DMS53 treated with DMSO at 0.1 percent for 48 hours (cell line): ENCODE measurements at regions not wholly inside any gene's neighbourhood (a gene's known extent, or its start where the extent isn't known, plus 50 kb on each side); places are given as distances from the start of the nearest gene placed in this dataset.
"Not testable (repeated sequence)": the region's sequence is repeated elsewhere in the genome, so short reads cannot be mapped to it uniquely, and the experiment has no call there.

ENCODE experiments used
- DNase-seq: peaks from one replicate; lab custom pipeline; 2025; ENCODE audit not compliant: unreplicated experiment; lab: John Stamatoyannopoulos, UW

DNA sequence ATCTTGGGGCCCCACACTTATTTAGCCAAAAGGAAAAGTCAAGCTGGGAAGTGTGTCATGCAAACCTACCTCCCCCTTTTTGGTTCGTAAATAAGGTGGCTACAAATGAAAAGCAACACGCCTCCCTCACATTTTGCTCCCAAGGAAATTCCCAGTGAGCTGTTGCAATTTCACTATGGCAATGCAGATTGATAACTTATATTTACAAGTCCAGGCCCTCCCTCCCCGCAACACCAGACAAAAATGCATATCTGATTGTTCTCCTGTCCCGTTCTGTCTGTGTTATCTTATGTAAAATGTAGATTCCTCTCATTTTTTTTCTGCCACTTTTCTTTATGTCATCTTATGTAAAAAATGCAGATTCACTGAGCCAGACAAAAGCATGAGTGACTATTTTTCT, 1305.3 kb downstream of the SLITRK5 start:
- no peak for DNase-seq

DNA sequence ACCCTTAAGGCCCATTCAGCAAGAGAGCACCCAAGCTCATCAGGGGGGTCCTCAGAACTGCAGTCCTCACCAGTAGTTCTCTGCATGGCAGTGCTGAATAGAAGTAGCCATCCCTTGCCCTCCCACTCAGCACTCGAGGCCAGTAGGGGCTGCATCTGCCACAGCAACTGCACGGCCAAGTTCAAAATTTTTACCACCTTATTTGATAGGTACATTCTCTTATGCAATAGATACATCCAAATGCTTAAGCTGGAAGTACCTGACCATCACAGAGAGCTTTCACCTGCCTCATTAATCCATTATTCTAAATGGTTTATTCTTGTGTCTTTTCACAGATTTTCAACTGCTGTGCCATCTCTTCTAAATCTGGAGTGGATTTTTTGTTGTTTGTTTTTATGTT, 1307.4 kb downstream of the SLITRK5 start:
- DNase-seq: no peak

DNA sequence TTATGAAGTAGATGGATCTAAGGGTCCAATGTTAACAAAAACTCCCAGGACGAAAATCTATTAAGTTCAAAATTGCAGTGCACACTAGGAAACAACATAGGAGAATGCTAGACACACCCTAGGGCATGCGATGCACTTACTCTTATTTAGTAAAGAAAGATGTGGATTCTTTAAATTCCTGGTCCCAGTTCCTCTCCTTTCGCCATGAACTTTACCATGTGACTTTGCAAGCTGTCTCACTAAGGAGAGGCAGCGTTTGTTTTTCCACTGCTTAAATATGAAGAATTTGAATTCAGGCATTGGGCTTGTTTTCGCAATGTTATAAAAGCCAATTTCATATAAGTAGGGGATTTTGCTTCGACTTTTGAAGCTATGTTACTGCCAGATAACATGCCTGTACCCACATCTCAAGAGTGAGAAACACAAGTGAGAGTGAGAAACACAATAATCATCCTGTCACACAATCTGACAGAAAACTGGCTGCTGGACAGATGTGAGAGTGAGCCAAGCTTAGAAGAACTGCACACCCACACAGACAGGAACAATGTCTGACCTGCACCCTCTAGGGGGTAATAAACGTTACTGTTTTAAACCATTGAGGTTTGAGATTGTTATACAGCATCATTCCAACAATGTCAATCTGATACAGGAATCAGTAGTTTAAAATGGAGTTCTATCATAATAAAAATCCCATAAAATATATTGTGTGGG, 1308.4 kb downstream of the SLITRK5 start:
- no peak for DNase-seq

DNA sequence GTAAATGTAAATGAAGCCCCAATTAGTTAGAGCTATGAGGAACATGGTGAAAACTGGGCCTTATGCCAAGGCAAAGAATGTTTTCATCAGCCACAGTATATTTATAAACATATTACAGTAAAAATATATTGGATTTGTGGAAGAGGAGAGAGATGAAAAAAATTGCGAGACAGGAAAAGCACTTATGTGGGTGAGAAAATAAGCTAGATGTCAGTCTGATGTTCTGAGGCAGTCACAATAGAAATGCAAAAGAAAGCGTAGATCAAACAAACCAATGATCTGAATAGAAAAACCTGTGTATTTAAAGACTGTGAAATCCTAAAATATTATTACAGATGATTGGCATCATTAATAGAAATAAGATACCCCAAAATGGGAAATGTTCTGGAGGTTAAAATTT, 1332.5 kb downstream of the SLITRK5 start:
- DNase-seq: no peak

DNA sequence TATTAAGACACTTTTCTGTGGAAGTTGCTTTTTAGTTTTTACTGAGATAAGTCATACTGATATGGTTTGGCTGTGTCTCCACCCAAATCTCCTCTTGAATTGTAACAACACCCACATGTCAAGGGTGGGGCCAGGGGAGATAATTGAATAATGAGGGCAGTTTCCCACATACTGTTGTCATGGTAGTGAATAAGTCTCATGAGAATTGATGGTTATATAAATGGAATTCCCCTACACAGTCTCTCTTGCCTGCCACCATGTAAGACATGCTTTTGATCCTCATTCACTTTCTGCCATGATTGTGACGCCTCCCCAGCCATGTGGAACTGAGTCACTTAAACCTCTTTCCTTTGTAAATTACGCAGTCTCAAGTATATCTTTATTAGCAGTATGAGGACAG, 1340.4 kb downstream of the SLITRK5 start:
- no peak for DNase-seq

DNA sequence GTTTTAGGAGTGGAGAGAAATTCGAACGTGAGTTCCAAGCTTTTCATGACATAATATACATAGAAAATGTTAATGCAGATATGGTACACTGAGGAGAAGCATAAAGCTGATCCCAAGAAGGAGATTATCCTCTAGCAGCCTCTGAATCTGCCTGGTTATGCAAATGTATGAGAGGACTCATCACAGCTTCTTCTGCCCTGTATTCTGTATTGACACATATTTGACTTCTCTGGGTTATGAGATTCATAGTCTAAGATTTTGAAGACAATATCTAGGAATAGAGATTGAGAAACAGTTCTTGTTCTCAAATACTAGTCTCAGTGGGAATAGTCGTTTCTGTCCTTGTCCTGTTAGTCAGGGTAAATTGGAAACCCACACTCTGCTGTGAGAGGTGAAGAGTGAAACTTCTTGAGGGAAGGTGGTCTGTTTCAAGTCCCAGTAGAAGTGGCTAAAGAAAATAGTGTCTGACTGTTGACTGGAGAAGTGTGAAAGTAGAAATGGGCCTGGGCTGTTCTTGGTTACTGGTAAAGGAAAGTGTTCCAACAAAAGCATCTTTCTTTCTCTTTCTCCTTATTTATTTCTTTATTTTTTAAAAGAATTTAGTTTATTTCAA, 1356.6 kb downstream of the SLITRK5 start:
- no peak for DNase-seq

DNA sequence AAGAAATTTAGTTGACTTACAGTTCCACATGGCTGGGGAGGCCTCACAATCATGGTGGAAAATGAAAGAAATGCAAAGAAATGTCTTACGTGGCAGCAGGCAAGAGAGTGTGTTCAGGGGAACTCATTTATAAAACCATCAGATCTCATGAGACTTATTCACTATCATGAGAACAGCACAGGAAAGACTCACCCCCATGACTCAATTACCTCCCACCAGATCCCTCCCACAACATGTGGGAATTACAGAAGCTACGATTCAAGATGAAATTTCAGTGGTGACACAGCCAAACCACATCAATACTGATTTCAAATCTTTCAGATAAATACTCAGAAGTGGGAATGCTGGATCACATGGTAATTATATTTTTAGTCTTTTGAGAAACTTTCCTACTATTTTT, 1357.9 kb downstream of the SLITRK5 start:
- no peak for DNase-seq

DNA sequence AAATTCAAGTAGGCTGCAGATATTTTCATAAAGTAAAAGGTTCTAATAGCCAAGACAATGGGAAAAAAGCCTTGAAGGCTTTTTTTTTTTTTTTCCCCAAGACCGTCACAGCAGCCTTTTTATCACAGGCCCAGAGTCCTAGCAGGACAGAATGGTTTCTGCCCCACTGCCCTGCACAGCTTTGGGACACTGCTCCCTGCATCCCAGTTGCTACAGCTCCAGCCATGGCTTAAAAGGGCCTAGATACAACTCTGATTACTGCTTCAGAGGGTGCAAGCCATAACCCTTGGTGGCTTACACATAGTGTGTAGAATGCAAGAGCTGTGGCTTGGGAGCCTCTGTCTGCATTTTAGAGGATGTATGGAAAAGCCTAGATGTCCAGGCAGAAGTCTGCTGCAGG, 1362.8 kb downstream of the SLITRK5 start:
- no peak for DNase-seq

DNA sequence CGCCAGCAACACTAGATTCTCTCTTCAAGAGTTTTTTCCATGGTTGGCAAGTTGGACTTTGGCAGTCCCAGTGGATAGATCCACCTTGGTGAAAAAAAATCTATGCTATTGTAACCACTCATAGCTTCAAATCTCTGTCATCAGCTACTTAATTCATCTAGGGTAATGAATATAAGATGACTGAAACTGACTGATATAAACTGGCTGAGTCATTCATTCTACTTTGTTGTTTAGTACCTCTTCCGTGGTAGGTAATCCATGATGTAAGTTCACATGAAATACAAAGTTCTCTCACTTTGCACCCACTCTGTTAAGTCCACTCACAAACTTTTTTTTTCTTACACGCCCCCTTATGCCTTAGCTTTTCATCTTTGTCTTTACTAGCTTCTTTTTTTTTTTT, 1381.5 kb downstream of the SLITRK5 start:
- DNase-seq: no peak

DNA sequence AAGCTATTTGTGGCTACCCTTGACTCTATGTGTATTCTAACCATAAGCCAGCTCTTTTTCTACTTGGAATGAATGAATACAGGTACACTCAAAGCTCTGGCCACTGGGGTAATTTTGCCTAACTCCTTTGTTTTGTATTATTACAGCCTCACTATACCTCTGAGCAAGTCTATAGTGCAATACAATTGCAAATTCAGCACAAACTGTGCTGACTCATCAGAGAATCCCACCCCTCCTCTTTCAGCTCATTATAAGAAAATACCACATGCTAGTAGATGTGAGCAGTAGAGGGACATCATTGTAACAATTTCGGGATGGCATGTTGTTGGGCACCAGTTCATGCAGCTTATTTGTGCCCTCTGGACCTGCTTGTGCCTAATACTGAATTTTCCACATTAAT, 1382.2 kb downstream of the SLITRK5 start:
- DNase-seq: no peak

DNA sequence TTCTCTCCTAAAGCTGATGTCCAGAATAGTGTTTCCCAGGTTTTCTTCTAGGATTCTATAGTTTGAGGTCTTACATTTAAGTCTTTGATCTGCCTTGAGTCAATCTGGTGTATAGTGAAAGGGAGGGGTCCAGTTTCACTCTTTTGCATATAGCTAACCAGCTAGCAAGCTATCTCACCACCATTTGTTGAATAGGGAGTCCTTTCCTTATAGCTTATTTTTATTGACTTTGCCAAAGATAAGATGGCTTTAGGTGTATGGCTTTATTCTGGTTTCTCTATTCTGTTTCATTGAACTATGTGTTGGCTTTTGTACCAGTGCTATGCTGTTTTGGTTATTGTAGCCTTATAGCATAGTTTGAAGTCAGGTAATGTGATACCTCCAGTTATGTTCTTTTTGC, 1386.1 kb downstream of the SLITRK5 start:
- no peak for DNase-seq

DNA sequence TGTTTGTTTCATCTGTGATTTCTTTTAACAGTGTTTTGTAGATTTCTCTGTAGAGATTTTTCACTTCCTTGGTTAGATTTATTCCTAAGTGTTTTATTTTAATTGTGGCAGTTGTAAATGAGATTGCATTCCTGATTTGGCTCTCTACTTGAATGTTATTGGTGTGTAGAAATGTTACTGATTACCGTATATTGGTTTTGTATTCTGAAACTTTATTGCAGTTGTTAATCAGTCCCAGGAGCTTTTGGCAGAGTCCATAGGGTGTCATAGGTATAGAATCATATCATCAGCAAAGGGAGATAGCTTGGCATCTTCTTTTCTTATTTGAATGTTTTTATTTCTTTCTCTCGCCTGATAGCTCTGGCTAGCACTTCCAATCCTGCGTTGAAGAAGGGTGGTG, 1386.7 kb downstream of the SLITRK5 start:
- no peak for DNase-seq

DNA sequence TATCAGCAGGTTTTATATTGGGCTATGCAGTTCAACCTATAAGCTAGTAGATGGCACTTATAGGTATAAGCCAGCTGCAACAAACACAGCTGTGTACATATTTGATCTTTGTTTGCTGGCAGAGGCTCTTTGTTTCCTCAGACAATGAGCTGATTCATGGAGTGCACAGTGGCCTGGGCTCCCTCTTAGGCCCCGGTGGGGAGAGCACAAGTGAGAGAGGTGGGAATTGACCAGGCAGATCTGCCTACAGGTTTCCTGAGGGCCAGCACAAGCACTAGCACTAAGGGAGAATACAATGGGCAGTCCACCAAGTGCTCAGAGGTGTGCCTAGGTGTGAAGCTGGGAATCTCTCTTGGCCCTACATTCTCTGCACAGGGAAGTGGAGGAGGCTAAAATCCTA, 1390.7 kb downstream of the SLITRK5 start:
- DNase-seq: peak; percentile 71

DNA sequence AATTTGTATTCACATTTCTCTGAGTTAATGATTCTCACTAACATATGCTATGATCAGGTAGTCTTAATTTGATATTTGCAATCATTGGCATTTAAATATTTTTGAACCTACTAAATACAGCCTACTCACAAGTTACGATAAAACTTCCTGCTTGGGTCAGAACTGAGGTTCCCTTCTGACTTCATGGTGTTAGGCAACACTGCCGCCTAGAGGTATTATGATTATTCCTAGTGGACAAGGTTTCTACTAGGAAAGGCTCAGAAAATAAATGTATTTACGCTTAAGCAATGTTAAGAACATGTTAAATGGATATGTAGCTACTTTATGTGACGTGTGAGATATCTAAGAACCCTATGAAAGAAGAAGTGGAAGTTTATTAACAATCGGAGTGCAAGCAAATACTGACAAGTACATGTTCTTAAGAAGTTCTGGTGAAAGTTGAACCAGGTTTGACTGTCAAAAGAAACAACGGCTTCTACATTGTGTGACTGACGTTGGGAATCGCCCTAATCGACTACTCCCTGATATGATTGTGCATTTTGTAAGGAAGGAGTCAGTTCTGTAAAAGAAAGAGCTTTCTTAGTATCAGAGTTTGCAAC, 1395.8 kb downstream of the SLITRK5 start:
- DNase-seq: peak; percentile 12

DNA sequence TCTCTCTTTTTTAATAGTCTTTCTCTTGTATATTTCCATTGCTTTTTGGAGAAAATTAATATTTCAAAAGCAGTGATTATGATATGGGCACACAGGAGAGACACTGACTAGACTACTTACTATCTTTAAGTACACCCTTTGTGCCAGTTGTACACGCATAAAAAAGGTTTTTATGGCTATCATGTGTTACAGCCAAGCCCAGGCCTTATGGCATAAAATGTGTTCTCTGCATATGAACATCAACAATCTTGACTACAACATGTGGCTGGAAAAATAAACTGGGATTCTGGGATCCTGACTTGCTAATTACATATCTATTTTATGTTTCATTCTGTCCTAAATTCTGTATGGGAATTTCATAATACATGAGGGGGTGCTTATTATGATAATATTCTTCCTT, 1401.8 kb downstream of the SLITRK5 start:
- no peak for DNase-seq

DNA sequence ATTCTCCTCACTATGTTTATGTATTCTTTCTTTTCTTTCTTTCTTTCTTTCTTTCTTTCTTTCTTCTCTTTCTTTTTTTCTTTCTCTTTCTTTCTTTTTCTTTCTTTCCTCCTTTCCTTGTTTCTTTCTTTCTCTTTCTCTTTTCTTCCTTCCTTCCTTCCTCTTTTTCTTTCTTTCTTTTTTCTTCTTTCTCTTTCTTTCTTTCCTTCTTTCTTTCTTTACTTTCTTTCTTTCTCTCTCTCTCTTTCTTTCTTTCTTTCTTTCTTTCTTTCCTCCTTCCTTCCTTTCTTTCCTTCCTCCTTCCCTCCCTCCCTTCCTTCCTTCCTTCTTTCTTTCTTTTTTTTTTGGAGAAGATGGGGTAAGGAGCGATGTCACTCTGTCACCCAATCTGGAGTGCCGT, 1405.5 kb downstream of the SLITRK5 start:
- no peak for DNase-seq

DNA sequence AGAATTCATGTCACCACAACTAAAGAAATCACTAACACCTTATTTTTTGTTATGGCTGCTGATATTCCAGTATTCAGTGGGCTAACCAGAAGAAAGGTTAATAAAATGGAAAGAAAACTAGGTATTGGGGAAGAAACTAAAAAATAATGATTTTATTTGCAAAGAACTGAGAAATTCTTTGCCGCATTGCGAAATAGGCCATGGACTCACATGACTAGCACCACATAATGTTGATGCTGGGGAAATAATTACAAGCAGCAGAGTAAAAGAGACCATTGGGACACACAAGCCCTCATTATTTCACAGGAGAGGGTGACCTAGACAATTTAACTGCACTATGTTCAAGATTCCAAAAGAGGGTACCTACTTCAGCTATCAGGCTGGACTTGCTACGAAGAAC, 1411.5 kb downstream of the SLITRK5 start:
- DNase-seq: no peak

DNA sequence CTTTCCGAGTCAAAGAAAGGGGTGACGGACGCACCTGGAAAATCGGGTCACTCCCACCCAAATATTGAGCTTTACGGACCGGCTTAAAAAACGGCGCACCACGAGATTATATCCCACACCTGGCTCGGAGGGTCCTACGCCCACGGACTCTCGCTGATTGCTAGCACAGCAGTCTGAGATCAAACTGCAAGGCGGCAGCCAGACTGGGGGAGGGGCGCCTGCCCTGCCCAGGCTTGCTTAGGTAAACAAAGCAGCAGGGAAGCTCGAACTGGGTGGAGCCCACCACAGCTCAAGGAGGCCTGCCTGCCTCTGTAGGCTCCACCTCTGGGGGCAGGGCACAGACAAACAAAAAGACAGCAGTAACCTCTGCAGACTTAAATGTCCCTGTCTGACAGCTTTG, 1416.9 kb downstream of the SLITRK5 start:
- DNase-seq: not testable (repeated sequence)

DNA sequence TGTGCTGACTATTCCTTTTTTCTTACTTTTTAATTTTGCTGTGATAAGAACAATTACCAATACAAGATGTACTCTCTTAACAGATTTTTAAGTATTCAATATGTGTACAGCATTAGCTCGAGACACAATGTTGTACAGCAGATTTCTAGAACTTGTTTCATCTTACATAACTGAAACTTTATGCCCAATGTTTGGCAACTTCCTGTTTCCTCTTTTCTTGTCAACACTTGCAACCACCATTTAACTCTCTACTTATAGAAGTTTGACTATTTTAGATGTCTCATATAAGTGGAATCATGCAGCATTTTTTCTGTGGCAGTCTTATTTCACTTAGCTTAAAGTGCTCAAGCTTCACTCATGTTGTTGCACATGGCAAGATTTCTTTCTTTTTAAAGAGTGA, 1426.8 kb downstream of the SLITRK5 start:
- no peak for DNase-seq

DNA sequence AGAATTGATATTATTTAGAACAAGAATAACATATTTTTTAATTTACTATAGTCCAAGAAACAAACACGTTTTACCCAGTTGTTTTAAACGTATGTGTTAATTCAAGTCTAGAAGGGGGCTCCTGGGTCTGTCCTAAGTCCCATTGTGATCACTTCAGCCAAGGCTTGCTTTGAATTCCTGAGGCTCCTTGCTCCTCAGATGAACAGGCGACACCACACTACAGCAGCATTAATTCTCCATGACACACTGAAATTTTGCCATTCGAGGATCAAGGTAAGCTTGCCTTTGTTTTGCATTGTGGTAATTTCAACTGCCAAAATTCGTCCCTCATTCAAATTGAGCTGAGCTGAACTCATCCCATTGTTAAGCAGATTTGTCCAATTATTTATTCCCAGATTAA, 1442.6 kb downstream of the SLITRK5 start:
- DNase-seq: no peak

DNA sequence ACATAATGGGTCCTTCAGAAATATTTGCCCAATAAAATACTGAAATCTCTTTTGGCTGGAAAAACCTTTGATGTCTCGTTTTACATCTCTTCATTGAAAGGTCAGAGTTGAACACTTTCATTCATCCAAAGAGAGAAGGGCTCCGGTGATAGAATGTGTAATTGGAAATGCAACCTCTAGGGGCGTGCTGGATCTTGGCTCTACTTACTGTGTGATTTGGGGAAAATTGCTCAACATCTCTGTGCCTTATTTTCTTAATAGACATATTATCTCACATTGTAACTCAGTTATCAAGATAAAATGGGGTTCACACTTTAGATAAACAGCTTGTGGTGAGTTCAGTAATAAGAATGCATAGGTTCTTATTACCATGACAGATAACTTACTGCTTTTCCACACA, 1444.1 kb downstream of the SLITRK5 start:
- no peak for DNase-seq

DNA sequence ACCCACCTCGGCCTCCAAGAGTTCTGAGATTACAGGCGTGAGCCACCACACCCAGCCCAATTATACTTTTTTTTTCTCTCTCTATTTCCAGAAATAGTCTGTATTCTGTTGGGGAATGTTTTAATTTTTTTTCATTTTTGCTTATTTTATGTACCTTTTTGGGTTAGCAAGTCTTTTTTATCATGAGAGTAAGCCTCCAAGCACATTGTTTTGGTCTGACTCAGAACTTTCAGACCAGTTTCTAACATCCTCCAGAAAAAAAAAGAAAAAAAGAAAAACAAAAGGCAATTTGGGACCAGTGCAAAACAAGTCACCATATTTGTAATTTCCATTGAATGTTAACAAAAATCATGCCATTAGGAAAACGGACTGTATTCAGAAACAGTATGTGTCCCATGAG, 1465.5 kb downstream of the SLITRK5 start:
- DNase-seq: no peak

DNA sequence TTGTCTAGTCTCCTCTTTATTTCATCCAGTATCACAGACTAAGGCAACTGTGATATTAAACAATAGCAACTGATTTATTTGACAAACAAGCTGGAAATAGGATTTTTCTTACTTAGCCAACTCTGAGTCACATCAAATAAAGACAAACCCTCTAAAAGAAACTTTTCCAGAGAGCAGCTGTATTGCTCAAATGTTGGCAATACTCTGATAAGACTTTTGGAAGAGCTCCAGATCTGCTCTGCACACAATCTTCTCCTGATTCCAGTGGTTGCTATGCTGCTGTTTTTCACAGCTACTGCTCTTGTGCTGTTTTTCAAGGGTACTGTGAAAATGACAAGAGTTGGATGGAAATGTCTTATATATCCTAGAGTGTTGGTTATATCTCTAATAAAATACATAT, 1479.2 kb downstream of the SLITRK5 start:
- no peak for DNase-seq
